NCI-H748 (cell line): ENCODE measurements at regions not wholly inside any gene's neighbourhood (a gene's known extent, or its start where the extent isn't known, plus 50 kb on each side); places are given as distances from the start of the nearest gene placed in this dataset.

Experiments
- DNase-seq: peaks from one replicate; lab custom pipeline; 2025; ENCODE audit not compliant: unreplicated experiment; lab: John Stamatoyannopoulos, UW

GRCh38 chr1:157893686-157894085 lies 52.1 kb upstream of the CD5L start:
- DNase-seq = no peak

GRCh38 chr1:157894613-157895165 lies 53.1 kb upstream of the CD5L start:
- DNase-seq = no peak

GRCh38 chr1:157910270-157910669 lies 68.7 kb upstream of the CD5L start:
- DNase-seq = no peak

- DNase-seq = no peak
These were observed 74.3 kb upstream of the CD5L start for GRCh38 chr1:157915859-157916258.

GRCh38 chr1:157916887-157917570 lies 75.4 kb upstream of the CD5L start:
- no peak for DNase-seq

- DNase-seq = no peak
These were observed 72.7 kb upstream of the KIRREL1 start for GRCh38 chr1:157920748-157921147.

GRCh38 chr1:157925419-157926166 lies 67.9 kb upstream of the KIRREL1 start:
- DNase-seq = peak; percentile 4

GRCh38 chr1:157932069-157932468 lies 61.4 kb upstream of the KIRREL1 start:
- DNase-seq = no peak

- no peak for DNase-seq
These were observed 55.7 kb upstream of the KIRREL1 start for GRCh38 chr1:157937744-157938143.

- DNase-seq = no peak
These were observed 51.5 kb upstream of the KIRREL1 start for GRCh38 chr1:157941939-157942338.
